HEK293 (cell line): ENCODE measurements at regions not wholly inside any gene's neighbourhood (a gene's known extent, or its start where the extent isn't known, plus 50 kb on each side); places are given as distances from the start of the nearest gene placed in this dataset.

ENCODE experiments used
- BCL11A ChIP-seq: fragments of 450-650 bp; formaldehyde crosslinking; IDR thresholded peaks from 2 replicates; pipeline ENCODE4 v1.5.1; 2016; ENCODE audit warnings: low read depth, missing biosample characterization, missing genetic modification characterization
- MZF1 ChIP-seq: fragments of 450-650 bp; formaldehyde crosslinking; IDR thresholded peaks from 2 replicates; pipeline ENCODE4 v1.5.1; 2017; ENCODE audit warnings: missing biosample characterization, missing genetic modification characterization, borderline replicate concordance
- REPIN1 ChIP-seq: fragments of 450-650 bp; formaldehyde crosslinking; IDR thresholded peaks from 2 replicates; pipeline ENCODE4 v1.5.1; 2017; ENCODE audit warnings: missing biosample characterization, missing genetic modification characterization, low read depth
- ZNF16 ChIP-seq: fragments of 450-650 bp; formaldehyde crosslinking; IDR thresholded peaks from 2 replicates; pipeline ENCODE4 v1.5.1; 2016; ENCODE audit warnings: low read depth, missing biosample characterization, missing genetic modification characterization
- ZNF558 ChIP-seq: fragments of 450-650 bp; formaldehyde crosslinking; IDR thresholded peaks from 2 replicates; pipeline ENCODE4 v1.5.1; 2016; ENCODE audit warnings: missing biosample characterization, missing genetic modification characterization
- TF ChIP-seq, protein P1 (sequence below): fragments of 450-650 bp; formaldehyde crosslinking; IDR thresholded peaks from 2 replicates; pipeline ENCODE4 v1.5.1; 2016; ENCODE audit warnings: missing biosample characterization, missing genetic modification characterization
- TF ChIP-seq, protein P2 (sequence below): fragments of 450-650 bp; formaldehyde crosslinking; IDR thresholded peaks from 2 replicates; pipeline ENCODE4 v1.5.1; 2016; ENCODE audit warnings: missing biosample characterization, missing genetic modification characterization, low read depth

GRCh38 chr11:116078101-116078591, 573.9 kb upstream of the CADM1 start:
- TF ChIP-seq MZF1 (no peak), ZNF558 (tag by site-specific recombination) (no peak), REPIN1 (tag by site-specific recombination) (no peak), BCL11A (tag by site-specific recombination) (no peak), ZNF16 (tag by site-specific recombination) (no peak)
- TF ChIP-seq, protein P1, sequence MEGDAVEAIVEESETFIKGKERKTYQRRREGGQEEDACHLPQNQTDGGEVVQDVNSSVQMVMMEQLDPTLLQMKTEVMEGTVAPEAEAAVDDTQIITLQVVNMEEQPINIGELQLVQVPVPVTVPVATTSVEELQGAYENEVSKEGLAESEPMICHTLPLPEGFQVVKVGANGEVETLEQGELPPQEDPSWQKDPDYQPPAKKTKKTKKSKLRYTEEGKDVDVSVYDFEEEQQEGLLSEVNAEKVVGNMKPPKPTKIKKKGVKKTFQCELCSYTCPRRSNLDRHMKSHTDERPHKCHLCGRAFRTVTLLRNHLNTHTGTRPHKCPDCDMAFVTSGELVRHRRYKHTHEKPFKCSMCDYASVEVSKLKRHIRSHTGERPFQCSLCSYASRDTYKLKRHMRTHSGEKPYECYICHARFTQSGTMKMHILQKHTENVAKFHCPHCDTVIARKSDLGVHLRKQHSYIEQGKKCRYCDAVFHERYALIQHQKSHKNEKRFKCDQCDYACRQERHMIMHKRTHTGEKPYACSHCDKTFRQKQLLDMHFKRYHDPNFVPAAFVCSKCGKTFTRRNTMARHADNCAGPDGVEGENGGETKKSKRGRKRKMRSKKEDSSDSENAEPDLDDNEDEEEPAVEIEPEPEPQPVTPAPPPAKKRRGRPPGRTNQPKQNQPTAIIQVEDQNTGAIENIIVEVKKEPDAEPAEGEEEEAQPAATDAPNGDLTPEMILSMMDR (tag by site-specific recombination) = no peak; the same call in 1 of the 2 replicates
- TF ChIP-seq, protein P2, sequence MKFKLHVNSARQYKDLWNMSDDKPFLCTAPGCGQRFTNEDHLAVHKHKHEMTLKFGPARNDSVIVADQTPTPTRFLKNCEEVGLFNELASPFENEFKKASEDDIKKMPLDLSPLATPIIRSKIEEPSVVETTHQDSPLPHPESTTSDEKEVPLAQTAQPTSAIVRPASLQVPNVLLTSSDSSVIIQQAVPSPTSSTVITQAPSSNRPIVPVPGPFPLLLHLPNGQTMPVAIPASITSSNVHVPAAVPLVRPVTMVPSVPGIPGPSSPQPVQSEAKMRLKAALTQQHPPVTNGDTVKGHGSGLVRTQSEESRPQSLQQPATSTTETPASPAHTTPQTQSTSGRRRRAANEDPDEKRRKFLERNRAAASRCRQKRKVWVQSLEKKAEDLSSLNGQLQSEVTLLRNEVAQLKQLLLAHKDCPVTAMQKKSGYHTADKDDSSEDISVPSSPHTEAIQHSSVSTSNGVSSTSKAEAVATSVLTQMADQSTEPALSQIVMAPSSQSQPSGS (tag by site-specific recombination) = no peak
